ENCODE measurements at regions not wholly inside any gene's neighbourhood (a gene's known extent, or its start where the extent isn't known, plus 50 kb on each side); places are given as distances from the start of the nearest gene placed in this dataset.

DNA sequence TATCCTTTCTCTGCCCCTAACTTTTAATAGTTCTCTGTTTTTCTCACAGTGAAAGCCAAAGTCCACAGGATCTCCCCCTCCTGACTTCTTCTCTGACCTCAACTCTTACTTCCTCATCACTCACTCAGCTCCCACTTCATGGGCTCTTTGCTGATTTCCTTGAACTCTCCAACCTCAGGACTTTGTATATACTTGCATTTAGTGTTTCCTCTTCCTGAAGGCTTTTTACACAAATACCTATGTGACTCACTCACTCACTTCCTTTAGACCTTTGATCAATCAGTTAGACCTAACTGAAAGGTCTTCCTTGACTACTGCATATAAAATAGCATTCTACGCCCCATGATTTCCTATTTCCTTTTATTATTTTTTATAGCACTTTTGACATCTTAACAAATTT lies 233.1 kb upstream of the MEX3C start:
- TF ChIP-seq, protein P1, sequence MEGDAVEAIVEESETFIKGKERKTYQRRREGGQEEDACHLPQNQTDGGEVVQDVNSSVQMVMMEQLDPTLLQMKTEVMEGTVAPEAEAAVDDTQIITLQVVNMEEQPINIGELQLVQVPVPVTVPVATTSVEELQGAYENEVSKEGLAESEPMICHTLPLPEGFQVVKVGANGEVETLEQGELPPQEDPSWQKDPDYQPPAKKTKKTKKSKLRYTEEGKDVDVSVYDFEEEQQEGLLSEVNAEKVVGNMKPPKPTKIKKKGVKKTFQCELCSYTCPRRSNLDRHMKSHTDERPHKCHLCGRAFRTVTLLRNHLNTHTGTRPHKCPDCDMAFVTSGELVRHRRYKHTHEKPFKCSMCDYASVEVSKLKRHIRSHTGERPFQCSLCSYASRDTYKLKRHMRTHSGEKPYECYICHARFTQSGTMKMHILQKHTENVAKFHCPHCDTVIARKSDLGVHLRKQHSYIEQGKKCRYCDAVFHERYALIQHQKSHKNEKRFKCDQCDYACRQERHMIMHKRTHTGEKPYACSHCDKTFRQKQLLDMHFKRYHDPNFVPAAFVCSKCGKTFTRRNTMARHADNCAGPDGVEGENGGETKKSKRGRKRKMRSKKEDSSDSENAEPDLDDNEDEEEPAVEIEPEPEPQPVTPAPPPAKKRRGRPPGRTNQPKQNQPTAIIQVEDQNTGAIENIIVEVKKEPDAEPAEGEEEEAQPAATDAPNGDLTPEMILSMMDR (IDR thresholded peaks at IDR 0.05): no peak
- TF ChIP-seq ZNF317 (CRISPR knock-in tag; IDR thresholded peaks at IDR 0.05; ENCODE audit: borderline replicate concordance, low read depth): no peak
- no peak for TF ChIP-seq ATF1 (CRISPR knock-in tag; IDR thresholded peaks at IDR 0.05)
- TF ChIP-seq JUN (CRISPR knock-in tag; IDR thresholded peaks at IDR 0.05): no peak
- TF ChIP-seq ZNF232 (CRISPR knock-in tag; IDR thresholded peaks at IDR 0.05): no peak
- TF ChIP-seq MYBL2 (CRISPR knock-in tag; IDR thresholded peaks at IDR 0.05): no peak
- TF ChIP-seq, protein P2, sequence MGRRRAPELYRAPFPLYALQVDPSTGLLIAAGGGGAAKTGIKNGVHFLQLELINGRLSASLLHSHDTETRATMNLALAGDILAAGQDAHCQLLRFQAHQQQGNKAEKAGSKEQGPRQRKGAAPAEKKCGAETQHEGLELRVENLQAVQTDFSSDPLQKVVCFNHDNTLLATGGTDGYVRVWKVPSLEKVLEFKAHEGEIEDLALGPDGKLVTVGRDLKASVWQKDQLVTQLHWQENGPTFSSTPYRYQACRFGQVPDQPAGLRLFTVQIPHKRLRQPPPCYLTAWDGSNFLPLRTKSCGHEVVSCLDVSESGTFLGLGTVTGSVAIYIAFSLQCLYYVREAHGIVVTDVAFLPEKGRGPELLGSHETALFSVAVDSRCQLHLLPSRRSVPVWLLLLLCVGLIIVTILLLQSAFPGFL (CRISPR knock-in tag; IDR thresholded peaks at IDR 0.05; ENCODE audit: borderline replicate concordance): no peak
- no peak for TF ChIP-seq GABPB1 (CRISPR knock-in tag; IDR thresholded peaks at IDR 0.05)
- no peak for TF ChIP-seq NFYB (CRISPR knock-in tag; conservative IDR thresholded peaks at IDR 0.05; ENCODE audit: low read depth)
- TF ChIP-seq NR3C1 (CRISPR knock-in tag; conservative IDR thresholded peaks at IDR 0.05; ENCODE audit: low read depth): no peak
- no peak for TF ChIP-seq OVOL2 (CRISPR knock-in tag; IDR thresholded peaks at IDR 0.05; ENCODE audit: borderline replicate concordance)
